ENCODE measurements at regions not wholly inside any gene's neighbourhood (a gene's known extent, or its start where the extent isn't known, plus 50 kb on each side); places are given as distances from the start of the nearest gene placed in this dataset.
"Not testable (repeated sequence)": the region's sequence is repeated elsewhere in the genome, so short reads cannot be mapped to it uniquely, and the experiment has no call there.

GRCh38 chr7:3094701-3095445 is 51.2 kb upstream of the CARD11 start:
- intact Hi-C loops (cut with micrococcal nuclease) = loop anchor here (1.0 kb wide), 1 partner anchor 192 kb away; no protein-coding TSS in a partner anchor

- intact Hi-C loops (cut with micrococcal nuclease) = no loop called here
These were observed 54.1 kb upstream of the CARD11 start for GRCh38 chr7:3097734-3098133.

- intact Hi-C loops (cut with micrococcal nuclease) = no loop called here
These were observed 58.5 kb upstream of the CARD11 start for GRCh38 chr7:3102159-3102558.

- intact Hi-C loops (cut with micrococcal nuclease) = no loop called here
These were observed 60.1 kb upstream of the CARD11 start for GRCh38 chr7:3103614-3104398.

- intact Hi-C loops (cut with micrococcal nuclease) = loop anchor here (1.0 kb wide), 1 partner anchor 14 kb away; no protein-coding TSS in a partner anchor
These were observed 62.2 kb upstream of the CARD11 start for GRCh38 chr7:3105856-3106255.

- intact Hi-C loops (cut with micrococcal nuclease) = loop anchor here (1.0 kb wide), 1 partner anchor 14 kb away; no protein-coding TSS in a partner anchor
These were observed 62.7 kb upstream of the CARD11 start for GRCh38 chr7:3106361-3106826.

- intact Hi-C loops (cut with micrococcal nuclease) = no loop called here
These were observed 63.6 kb upstream of the CARD11 start for GRCh38 chr7:3107228-3107763.

- intact Hi-C loops (cut with micrococcal nuclease) = no loop called here
These were observed 64.4 kb upstream of the CARD11 start for GRCh38 chr7:3107889-3108570.

- intact Hi-C loops (cut with micrococcal nuclease) = no loop called here
These were observed 65.7 kb upstream of the CARD11 start for GRCh38 chr7:3109311-3109915.

- intact Hi-C loops (cut with micrococcal nuclease) = loop anchor here (5.0 kb wide), 1 partner anchor 45 kb away; no protein-coding TSS in a partner anchor
These were observed 68.9 kb upstream of the CARD11 start for GRCh38 chr7:3112479-3113134.

GRCh38 chr7:3114917-3115316 is 71.2 kb upstream of the CARD11 start:
- intact Hi-C loops (cut with micrococcal nuclease) = loop anchor here (5.0 kb wide), 1 partner anchor 48 kb away; no protein-coding TSS in a partner anchor

GRCh38 chr7:3117081-3117480 is 73.4 kb upstream of the CARD11 start:
- intact Hi-C loops (cut with micrococcal nuclease) = no loop called here

- intact Hi-C loops (cut with micrococcal nuclease) = no loop called here
These were observed 74.0 kb upstream of the CARD11 start for GRCh38 chr7:3117488-3118231.

GRCh38 chr7:3119352-3119927 is 75.8 kb upstream of the CARD11 start:
- intact Hi-C loops (cut with micrococcal nuclease) = not testable (repeated sequence)

GRCh38 chr7:3119963-3120362 is 76.3 kb upstream of the CARD11 start:
- intact Hi-C loops (cut with micrococcal nuclease) = no loop called here

- intact Hi-C loops (cut with micrococcal nuclease) = no loop called here
These were observed 76.8 kb upstream of the CARD11 start for GRCh38 chr7:3120513-3120912.

- intact Hi-C loops (cut with micrococcal nuclease) = no loop called here
These were observed 85.3 kb upstream of the CARD11 start for GRCh38 chr7:3128857-3129490.

GRCh38 chr7:3133811-3134385 is 90.2 kb upstream of the CARD11 start:
- intact Hi-C loops (cut with micrococcal nuclease) = no loop called here

- intact Hi-C loops (cut with micrococcal nuclease) = no loop called here
These were observed 91.1 kb upstream of the CARD11 start for GRCh38 chr7:3134745-3135144.

All from T-helper 2 cell treated with Interferon-gamma antibody and Interleukin-4, amounts not matched to agents 100 ng/mL and 5 ng/mL, for 36 hours (primary cell).